Right atrium auricular region (tissue), 2 donors: ENCODE measurements at regions not wholly inside any gene's neighbourhood (a gene's known extent, or its start where the extent isn't known, plus 50 kb on each side); places are given as distances from the start of the nearest gene placed in this dataset.

Source experiments
- DNase-seq: peaks from one replicate; pipeline ENCODE4 v3.0.0-alpha.2; 2019; ENCODE audit warnings: low spot score
- H3K27ac ChIP-seq, 2 donors: fragments of 200-600 bp; sonication (generic); 1 replicate in 1 of 2; 2 replicates in 1 of 2; pipeline ENCODE4 v1.5.1; 2016 to 2019
- H3K27me3 ChIP-seq, 2 donors: fragments of 200-600 bp; sonication (generic); one replicate each; pipeline versions ENCODE4 v1.5.1 to v1.6.0; 2017 to 2019
- H3K36me3 ChIP-seq: fragments of 200-600 bp; sonication (generic); one replicate; pipeline ENCODE4 v1.5.1; 2016
- H3K4me1 ChIP-seq, 2 donors: fragments of 200-600 bp; sonication (generic); one replicate each; pipeline versions ENCODE4 v1.5.1 to v1.6.0; 2017 to 2019
- H3K4me3 ChIP-seq, 2 donors: fragments of 200-600 bp; sonication (generic); 1 replicate in 1 of 2; 2 replicates in 1 of 2; pipeline ENCODE4 v1.5.1; 2017 to 2019; ENCODE audit warnings: mild to moderate bottlenecking in 1 of 2, moderate library complexity in 1 of 2
- H3K9me3 ChIP-seq, 2 donors: fragments of 200-600 bp; sonication (generic); one replicate each; pipeline ENCODE4 v1.5.1; 2019
- TF ChIP-seq, protein P1 (sequence below), 2 donors: fragments of 200-600 bp; sonication (generic); IDR thresholded peaks; one replicate each; pipeline ENCODE4 v1.5.1; 2019; ENCODE audit warnings: antibody characterized with exemption in 2 of 2

DNA sequence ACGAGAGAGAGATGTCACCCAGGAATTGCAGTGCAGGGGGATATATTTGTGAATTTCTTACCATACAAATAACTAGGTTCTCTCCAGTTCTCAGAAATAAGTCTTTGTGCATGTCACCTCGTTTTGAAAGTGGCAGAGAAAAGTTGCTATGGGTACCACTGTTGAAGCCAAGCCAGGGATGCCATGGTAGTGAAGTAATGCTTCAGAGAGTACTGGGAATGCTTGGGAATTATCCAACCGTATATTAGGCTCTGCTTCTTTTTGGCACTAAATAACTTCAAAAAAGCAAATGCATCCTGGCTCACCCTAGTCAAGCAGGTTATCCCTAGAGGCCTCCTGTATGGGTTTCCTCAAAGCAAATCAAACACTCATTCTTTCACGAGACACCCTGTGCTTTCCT, 50.7 kb upstream of the DDX18 start:
- H3K36me3 ChIP-seq = no peaks in the 10 kb centered on the region
- H3K27me3 ChIP-seq = no peaks in the 10 kb centered on the region
- no peak overlapping the region for H3K27ac ChIP-seq
- H3K4me3 ChIP-seq = no peak overlapping the region
- TF ChIP-seq, protein P1, sequence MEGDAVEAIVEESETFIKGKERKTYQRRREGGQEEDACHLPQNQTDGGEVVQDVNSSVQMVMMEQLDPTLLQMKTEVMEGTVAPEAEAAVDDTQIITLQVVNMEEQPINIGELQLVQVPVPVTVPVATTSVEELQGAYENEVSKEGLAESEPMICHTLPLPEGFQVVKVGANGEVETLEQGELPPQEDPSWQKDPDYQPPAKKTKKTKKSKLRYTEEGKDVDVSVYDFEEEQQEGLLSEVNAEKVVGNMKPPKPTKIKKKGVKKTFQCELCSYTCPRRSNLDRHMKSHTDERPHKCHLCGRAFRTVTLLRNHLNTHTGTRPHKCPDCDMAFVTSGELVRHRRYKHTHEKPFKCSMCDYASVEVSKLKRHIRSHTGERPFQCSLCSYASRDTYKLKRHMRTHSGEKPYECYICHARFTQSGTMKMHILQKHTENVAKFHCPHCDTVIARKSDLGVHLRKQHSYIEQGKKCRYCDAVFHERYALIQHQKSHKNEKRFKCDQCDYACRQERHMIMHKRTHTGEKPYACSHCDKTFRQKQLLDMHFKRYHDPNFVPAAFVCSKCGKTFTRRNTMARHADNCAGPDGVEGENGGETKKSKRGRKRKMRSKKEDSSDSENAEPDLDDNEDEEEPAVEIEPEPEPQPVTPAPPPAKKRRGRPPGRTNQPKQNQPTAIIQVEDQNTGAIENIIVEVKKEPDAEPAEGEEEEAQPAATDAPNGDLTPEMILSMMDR (IDR thresholded peaks at IDR 0.05) = no peak
- H3K9me3 ChIP-seq = no peaks in the 10 kb centered on the region
- no peaks in the 10 kb centered on the region for H3K4me1 ChIP-seq
- DNase-seq = no peak
